IMR-90 (cell line): ENCODE measurements at regions not wholly inside any gene's neighbourhood (a gene's known extent, or its start where the extent isn't known, plus 50 kb on each side); places are given as distances from the start of the nearest gene placed in this dataset.
"Not testable (repeated sequence)": the region's sequence is repeated elsewhere in the genome, so short reads cannot be mapped to it uniquely, and the experiment has no call there.

ENCODE experiments used
- ATAC-seq: fragments of 200-7000 bp; cut with Tn5 transposase; 2 replicates; pipeline ENCODE4 v1.9.1; 2020; ENCODE audit warnings: low read depth, mild to moderate bottlenecking, moderate library complexity
- BruUV-seq: library from RNA; stranded (reverse); fragments of 400-500 nt; replicated peaks from 2 replicates; lab custom pipeline; 2021; lab: Mats Ljungman, UMichigan
- CTCF ChIA-PET: fragments of 300-600 bp; formaldehyde crosslinking; extraction: SDS; loops from one replicate; lab custom pipeline; 2021; ENCODE audit warnings: antibody characterized with exemption; lab: Yijun Ruan, JAX
- POLR2A ChIA-PET: fragments of 300-600 bp; sonication (Branson Sonifier 250); formaldehyde crosslinking; loops from one replicate; lab custom pipeline; 2022; ENCODE audit warnings: antibody characterized with exemption; ENCODE audit not compliant: unreplicated experiment; lab: Charles Lee
- DNase-seq: peaks from one replicate; pipeline ENCODE4 v3.0.0; 2013
- H2AFZ ChIP-seq: replicated peaks from 2 replicates; pipeline ENCODE3; 2013; ENCODE audit warnings: low read length, mild to moderate bottlenecking; ENCODE audit not compliant: poor library complexity
- H2AK5ac ChIP-seq: 2 replicates; pipeline ENCODE4 v1.6.1; 2013; ENCODE audit warnings: low read depth, low read length, inconsistent platforms
- H2AK9ac ChIP-seq: replicated peaks from 2 replicates; pipeline ENCODE3; 2013; ENCODE audit warnings: mild to moderate bottlenecking, low read depth, low read length, moderate library complexity; ENCODE audit not compliant: poor library complexity
- H2BK120ac ChIP-seq: 2 replicates; pipeline ENCODE4 v1.6.1; 2013; ENCODE audit warnings: low read depth, low read length, inconsistent platforms
- H2BK15ac ChIP-seq: 3 replicates; pipeline ENCODE4 v1.6.1; 2013; ENCODE audit warnings: low read depth, low read length, inconsistent platforms
- H2BK20ac ChIP-seq: 2 replicates; pipeline ENCODE4 v1.6.1; 2013; ENCODE audit warnings: low read depth, mild to moderate bottlenecking, inconsistent platforms, low read length, moderate library complexity
- H2BK5ac ChIP-seq: 2 replicates; pipeline ENCODE4 v1.6.1; 2013; ENCODE audit warnings: mild to moderate bottlenecking, low read depth, low read length, inconsistent platforms; ENCODE audit not compliant: poor library complexity, severe bottlenecking
- H3K14ac ChIP-seq: replicated peaks from 2 replicates; pipeline ENCODE4 v1.6.1; 2013; ENCODE audit warnings: low read depth, low read length, inconsistent platforms
- H3K18ac ChIP-seq: 2 replicates; pipeline ENCODE4 v1.6.1; 2013; ENCODE audit warnings: low read depth, low read length, control low read depth
- H3K23ac ChIP-seq: 2 replicates; pipeline ENCODE4 v1.6.1; 2013; ENCODE audit warnings: low read depth, low read length, inconsistent platforms
- H3K27ac ChIP-seq: 2 replicates; pipeline ENCODE4 v1.5.1; 2013; ENCODE audit warnings: mild to moderate bottlenecking, control low read depth, low read length; ENCODE audit not compliant: insufficient read depth
- H3K27me3 ChIP-seq: 2 replicates; pipeline ENCODE4 v1.6.1; 2013; ENCODE audit warnings: low read length; ENCODE audit not compliant: control insufficient read depth, insufficient read depth
- H3K36me3 ChIP-seq: 2 replicates; pipeline ENCODE4 v1.6.1; 2013; ENCODE audit warnings: low read length, mixed read lengths; ENCODE audit not compliant: control insufficient read depth, insufficient read depth
- H3K4ac ChIP-seq: 2 replicates; pipeline ENCODE4 v1.6.1; 2013; ENCODE audit warnings: low read depth, low read length, inconsistent platforms
- H3K4me1 ChIP-seq: 2 replicates; pipeline ENCODE4 v1.6.1; 2013; ENCODE audit warnings: low read length, mixed read lengths; ENCODE audit not compliant: control insufficient read depth, insufficient read depth
- H3K4me2 ChIP-seq: 2 replicates; pipeline ENCODE4 v1.6.1; 2013; ENCODE audit warnings: low read depth, mild to moderate bottlenecking, control low read depth, low read length, moderate library complexity
- H3K4me3 ChIP-seq: 2 replicates; pipeline ENCODE4 v1.5.1; 2013; ENCODE audit warnings: low read depth, mild to moderate bottlenecking, control low read depth, low read length, moderate library complexity; ENCODE audit not compliant: insufficient read depth
- H3K56ac ChIP-seq: 2 replicates; pipeline ENCODE4 v1.6.1; 2013; ENCODE audit warnings: low read length, inconsistent platforms; ENCODE audit not compliant: insufficient read depth; ENCODE audit errors: extremely low read depth
- H3K79me1 ChIP-seq, 2 experiments: 2 replicates each; pipeline ENCODE4 v1.6.1; 2013; ENCODE audit warnings: low read length in 2 of 2, inconsistent platforms in 1 of 2, low read depth in 1 of 2
- H3K9ac ChIP-seq: 2 replicates; pipeline ENCODE4 v1.6.1; 2013; ENCODE audit warnings: low read depth, low read length, control low read depth
- H3K9me1 ChIP-seq: 2 replicates; pipeline ENCODE4 v1.6.1; 2013; ENCODE audit warnings: low read length, inconsistent platforms; ENCODE audit not compliant: insufficient read depth
- H3K9me3 ChIP-seq: 2 replicates; pipeline ENCODE4 v1.6.1; 2013; ENCODE audit warnings: low read length; ENCODE audit not compliant: control insufficient read depth, insufficient read depth
- H4K20me1 ChIP-seq: 2 replicates; pipeline ENCODE4 v1.6.1; 2013; ENCODE audit warnings: low read length, inconsistent platforms; ENCODE audit not compliant: insufficient read depth
- H4K5ac ChIP-seq: 2 replicates; pipeline ENCODE4 v1.6.1; 2013; ENCODE audit warnings: mild to moderate bottlenecking, low read depth, low read length, control low read depth
- H4K8ac ChIP-seq, 2 experiments: 2 replicates each; pipeline ENCODE4 v1.6.1; 2013; ENCODE audit warnings: low read depth in 2 of 2, low read length in 2 of 2, control low read depth in 1 of 2, inconsistent platforms in 1 of 2
- H4K91ac ChIP-seq: 2 replicates; pipeline ENCODE4 v1.6.1; 2013; ENCODE audit warnings: low read depth, low read length, inconsistent platforms; ENCODE audit not compliant: insufficient read depth
- WGBS, 2 experiments: methylation state at CpG; one replicate each; pipeline versions ENCODE4 v1.1.5 to v1.1.7; 2013; ENCODE audit warnings: missing lambda C conversion rate in 2 of 2; ENCODE audit not compliant: insufficient read length in 1 of 2; ENCODE audit errors: extremely low coverage in 2 of 2; 5-methylcytosine and 5-hydroxymethylcytosine counted together
- dilution Hi-C: fragments of 300-500 bp; cut with HindIII; formaldehyde crosslinking; loops from one replicate; pipeline ENCODE4 v1.14.3; 2018; ENCODE audit warnings: low sequenced_read_pairs; ENCODE audit not compliant: unreplicated experiment
- in situ Hi-C: fragments of 300-500 bp; cut with MboI; formaldehyde crosslinking; loops from 3 replicates; pipeline ENCODE4 v1.14.3; 2019; ENCODE audit warnings: low sequenced_read_pairs, inconsistent platforms, mixed read lengths
- intact Hi-C: fragments of 100-400 bp; cut with micrococcal nuclease; formaldehyde crosslinking; loops from 2 replicates; pipeline ENCODE4 v1.10.0; 2022

DNA sequence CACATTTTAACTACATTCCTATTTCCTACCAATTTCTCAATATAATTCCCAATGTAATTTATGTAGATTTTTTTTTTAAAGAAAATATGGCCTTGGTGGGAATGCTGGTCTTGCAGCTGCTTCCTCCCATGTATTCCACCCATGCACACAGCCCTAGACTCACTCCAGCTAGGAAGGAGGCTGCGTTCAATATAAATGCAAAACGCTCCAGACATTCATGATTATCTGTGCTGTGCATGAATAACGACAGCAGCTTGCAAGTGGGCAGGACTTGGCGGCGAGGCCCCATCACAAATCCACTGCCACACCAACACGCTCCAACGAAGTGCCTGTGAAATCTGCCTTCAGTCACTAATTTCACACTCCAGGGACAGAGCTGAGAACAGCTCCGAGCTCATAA is 391.2 kb downstream of the PREX1 start:
- H3K4ac ChIP-seq, H2AK9ac ChIP-seq, H3K27ac ChIP-seq, H4K8ac ChIP-seq, DNase-seq, H2BK120ac ChIP-seq, H4K5ac ChIP-seq, H2AFZ ChIP-seq, ATAC-seq, H4K91ac ChIP-seq, H2BK20ac ChIP-seq, H3K9me1 ChIP-seq, CTCF ChIA-PET, H2BK15ac ChIP-seq, H4K20me1 ChIP-seq, H3K23ac ChIP-seq, BruUV-seq, H3K14ac ChIP-seq, H3K36me3 ChIP-seq, intact Hi-C loops, H3K4me2 ChIP-seq, H3K56ac ChIP-seq, POLR2A ChIA-PET, H3K9me3 ChIP-seq, H3K79me1 ChIP-seq, H3K4me3 ChIP-seq, in situ Hi-C loops, H3K27me3 ChIP-seq, H3K4me1 ChIP-seq, H2BK5ac ChIP-seq, H3K9ac ChIP-seq, H3K18ac ChIP-seq, H2AK5ac ChIP-seq, dilution Hi-C loops: not testable (repeated sequence)
- WGBS, 2 experiments: 0% methylated on average over 1 of the region's 8 CpGs; no CpG with 5 or more reads in 1 of the 2 experiments
